ENCODE measurements at regions not wholly inside any gene's neighbourhood (a gene's known extent, or its start where the extent isn't known, plus 50 kb on each side); places are given as distances from the start of the nearest gene placed in this dataset.

DNA sequence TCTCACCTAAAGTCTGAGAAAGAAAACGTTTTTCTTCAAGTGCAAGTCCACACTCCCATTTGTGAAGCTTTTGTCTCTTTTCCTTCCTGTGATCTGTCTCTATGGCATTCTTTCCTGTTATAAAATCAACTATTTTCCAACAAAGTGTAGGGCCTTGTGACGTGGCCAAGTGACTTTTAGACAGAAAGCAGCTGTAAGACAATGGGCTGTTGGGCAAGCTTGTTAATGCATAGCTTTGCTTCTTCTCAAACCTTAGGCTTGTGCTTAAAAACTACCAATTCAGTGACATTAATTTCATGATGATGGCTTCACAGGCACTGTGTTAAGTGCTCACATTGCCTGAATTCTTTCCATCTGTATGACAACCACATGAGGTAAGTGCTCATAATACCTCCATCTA lies 83.5 kb downstream of the VCY1B start:
- no peak for DNase-seq

DNA sequence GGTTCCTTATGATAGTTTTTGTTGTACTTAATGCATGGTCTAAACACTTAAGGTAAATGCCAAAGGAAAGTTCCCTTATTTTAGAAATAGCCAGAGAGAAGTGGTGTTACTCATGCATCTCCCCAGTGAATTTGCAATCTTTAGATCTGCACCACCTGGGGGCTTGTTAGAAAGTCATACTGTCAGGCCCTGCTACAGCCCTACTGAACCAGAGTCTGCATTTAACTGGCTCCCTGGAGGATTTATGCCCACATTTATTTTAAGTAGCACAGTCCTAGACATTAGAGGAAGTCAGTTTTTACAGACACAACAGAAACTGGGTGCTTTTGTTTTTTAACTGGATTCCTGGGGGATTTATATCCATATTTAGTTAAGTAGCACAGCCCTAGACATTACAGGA lies 89.6 kb downstream of the VCY1B start:
- no peak for DNase-seq

DNA sequence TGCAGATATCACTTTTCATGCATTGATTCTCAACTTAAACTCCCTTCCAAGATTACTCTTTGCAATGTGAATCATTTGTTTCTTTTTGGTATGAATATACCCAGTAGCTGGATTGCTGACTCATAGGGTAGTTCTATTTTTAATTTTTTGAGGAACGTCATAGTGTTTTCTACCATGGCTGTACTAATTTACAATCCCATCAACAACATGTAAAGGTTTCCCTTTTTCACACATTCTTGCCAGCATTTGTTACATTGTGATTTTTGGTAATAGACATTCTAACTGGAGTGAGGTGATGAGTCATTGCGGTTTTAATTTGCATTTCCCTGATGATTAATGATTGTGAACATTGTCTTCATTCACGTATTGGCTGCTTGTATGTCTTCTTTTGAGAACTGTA lies 126.7 kb downstream of the VCY1B start:
- DNase-seq, result no peak

DNA sequence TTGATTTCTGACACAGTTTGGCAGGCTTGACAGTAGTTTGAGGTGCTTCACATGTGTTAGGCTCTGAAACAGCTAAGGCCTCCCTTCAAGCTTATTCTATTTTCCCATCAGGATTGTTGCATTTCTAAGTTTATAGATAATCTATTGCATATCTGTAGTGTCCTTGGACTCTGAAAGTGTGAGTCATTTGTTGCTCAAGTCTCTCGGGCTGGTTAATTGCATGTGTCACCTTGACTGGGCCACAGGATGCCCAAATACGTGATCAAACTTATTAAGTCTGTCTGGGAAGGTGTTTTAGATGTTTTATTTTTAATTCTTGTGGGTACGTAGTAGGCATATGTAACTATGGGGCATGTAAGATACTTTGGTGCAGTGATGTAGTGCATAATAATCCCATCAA lies 166.0 kb downstream of the VCY1B start:
- DNase-seq, result no peak

DNA sequence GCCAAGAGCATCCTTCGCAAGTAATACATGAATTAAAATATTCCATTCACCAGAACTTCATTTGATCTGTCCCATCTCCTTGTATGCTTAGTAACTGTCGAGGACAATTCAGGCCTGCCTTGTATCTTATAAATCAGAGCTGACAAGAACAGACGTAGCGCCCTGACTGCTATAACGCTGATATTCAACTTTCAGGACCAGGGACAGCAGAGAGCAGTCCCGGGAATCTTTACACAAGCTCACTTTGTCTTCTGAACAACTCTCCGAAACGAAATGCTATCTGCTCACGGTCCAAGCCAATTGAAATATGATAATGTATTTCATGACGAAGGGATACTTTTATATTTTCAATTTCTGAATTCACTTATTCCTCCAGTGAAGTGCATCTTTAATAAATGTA lies 175.7 kb downstream of the VCY1B start:
- DNase-seq, result no peak

DNA sequence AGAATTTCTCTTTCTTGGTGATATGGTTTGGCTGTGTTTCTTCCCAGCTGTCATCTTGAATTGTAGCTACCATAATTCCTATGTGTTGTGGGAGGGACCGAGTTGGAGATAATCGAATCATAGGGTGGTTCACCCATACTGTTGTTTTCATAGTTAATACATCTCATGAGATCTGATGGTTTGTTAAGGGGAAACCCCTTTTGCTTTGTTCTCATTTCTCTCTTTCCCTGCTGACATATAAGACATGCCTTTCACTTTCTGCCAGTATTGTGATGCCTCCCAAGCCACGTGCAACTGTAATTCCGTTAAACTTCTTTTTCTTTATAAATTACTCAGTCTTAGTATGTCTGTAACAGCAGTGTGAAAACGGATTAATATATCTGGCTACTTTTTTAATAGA lies 179.0 kb downstream of the VCY1B start:
- DNase-seq, result no peak

DNA sequence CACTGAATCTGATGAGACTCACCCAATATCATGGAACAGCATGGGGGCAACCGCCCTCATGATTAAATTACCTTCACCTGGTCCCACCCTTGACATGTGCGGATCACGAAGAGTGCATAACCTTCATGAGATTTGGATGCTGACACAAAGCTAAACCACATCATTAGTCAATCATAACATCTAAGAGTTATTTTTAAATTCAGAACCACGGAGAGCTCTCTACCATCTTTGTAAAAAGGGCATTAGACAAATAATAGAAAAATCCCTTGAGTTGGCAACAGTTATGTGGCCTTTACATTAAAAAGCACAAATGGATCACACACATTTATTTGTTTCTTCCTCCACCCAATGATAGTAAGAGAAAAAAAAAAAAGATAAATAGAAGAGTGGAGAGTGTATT lies 182.2 kb downstream of the VCY1B start:
- no peak for DNase-seq

DNA sequence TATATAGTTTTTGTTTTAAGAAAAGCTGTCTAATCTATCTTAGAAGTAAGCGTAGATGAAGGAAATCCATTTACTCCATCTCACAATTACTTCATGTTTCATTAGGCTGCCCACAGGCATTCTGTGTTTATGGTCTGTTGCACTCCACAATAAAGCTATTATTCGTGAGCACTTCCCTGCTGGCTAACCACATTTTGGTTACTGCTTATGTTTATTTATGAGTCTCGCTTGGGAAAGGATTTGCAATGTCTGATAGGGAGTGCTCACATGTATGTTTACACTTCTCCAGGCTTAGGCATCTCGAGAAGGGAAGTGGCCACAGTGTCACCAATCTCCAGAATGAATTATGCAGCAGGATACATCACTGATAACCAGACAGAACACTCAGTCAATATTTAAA lies 190.9 kb downstream of the VCY1B start:
- DNase-seq, result no peak

DNA sequence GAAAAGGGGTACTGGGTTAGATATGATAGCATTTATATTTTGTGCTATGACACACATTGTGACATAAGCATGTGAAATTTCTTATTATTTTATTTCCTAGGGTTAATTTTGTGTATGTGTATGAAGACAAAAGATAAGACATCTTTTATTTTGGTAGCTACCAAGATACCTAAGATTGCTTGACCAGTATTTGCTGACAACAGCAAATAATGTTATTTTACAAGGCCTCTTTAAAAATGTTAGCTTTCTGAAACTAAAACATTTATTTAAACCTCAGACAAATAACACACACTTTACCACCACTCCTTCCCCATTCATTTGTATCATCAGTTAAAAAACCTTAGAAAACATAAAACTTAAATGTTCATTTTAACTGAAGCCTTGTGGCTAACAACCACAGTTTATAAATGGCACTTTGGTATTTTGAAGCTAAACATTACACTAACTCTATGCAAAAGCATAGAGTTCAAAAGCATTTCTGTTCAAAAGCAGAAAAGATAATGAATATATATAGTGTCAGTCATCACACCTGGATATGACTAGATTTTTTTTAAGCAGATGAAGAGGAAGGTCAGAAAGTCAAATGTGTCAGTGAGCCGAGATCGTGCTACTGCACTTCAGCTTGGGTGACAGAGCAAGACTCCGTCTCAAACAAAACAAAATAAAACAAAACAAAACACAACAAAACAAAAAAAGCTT lies 193.0 kb downstream of the VCY1B start:
- no peak for DNase-seq

DNA sequence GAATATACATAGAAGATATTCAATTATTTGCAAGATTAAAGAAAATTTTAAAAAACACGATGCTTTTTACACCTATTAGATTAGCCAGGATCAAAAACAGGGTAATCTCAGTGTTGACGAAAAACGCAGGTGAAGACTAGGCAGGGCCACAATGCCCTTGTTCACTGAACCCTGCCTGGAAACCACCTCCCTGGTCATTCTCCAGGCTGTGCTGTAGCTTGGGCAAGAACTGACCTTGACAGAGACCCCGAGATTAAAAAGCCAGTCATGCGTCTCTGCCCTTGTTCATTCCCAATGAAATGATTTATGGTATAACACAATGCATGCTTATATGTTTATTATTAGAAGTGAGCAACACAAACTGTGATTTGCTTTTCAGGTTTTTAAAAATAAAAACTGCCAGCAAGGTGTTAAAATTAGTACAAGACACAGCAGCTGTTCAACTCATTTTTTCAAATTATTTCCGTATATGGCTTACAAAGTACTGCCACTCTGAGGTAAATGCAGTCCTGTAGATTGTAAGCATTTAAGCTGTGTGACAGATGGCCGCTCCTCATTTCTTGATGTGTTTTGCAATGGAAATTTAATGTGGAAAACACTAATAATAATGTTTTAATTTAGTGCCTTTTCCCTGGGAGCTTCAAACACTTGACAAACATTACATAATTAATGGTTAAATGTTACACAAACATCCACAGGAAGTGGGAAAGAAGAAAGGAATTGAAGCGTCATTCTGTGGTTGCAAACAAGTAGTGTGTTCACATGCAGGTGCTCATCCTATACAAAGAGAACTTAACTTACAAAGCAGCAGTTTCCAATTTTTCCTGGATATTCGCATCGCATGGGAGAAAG lies 200.2 kb downstream of the VCY1B start:
- DNase-seq, result no peak

DNA sequence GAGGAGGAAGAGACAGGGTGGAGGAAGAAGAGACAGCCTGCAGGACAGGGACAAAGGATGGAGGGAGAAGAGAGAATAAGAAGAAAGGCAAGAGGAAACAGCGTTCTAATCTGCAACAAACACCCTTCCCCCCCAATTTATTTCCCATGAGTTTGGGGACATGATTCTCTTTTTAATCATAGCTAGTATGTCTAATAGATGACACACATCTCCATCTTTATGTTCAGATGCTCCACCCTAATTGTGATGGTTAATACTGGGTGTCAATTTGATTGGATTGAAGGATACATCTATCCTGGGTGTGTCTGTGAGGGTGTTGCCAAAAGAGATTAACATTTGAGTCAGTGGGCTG lies 200.8 kb downstream of the VCY1B start:
- DNase-seq, result no peak

DNA sequence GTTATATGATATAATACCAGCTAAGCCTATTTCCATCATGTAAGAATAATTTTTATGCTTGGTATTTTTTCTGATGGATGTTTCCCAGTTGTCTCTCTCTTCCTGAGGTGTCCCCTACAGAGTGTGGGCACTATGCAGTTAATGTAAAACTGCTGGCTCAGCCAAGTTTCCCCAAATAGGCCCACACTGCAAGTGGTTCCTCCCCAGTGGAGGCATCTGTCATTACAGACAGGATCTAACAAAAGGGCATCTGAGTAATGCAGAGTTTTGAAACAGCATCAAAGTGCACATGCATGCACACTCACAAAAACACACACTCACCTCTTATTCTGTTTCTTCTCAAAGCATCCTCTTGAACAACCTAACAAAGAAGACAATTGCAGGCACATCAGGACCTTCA lies 221.0 kb downstream of the VCY1B start:
- DNase-seq, result no peak

DNA sequence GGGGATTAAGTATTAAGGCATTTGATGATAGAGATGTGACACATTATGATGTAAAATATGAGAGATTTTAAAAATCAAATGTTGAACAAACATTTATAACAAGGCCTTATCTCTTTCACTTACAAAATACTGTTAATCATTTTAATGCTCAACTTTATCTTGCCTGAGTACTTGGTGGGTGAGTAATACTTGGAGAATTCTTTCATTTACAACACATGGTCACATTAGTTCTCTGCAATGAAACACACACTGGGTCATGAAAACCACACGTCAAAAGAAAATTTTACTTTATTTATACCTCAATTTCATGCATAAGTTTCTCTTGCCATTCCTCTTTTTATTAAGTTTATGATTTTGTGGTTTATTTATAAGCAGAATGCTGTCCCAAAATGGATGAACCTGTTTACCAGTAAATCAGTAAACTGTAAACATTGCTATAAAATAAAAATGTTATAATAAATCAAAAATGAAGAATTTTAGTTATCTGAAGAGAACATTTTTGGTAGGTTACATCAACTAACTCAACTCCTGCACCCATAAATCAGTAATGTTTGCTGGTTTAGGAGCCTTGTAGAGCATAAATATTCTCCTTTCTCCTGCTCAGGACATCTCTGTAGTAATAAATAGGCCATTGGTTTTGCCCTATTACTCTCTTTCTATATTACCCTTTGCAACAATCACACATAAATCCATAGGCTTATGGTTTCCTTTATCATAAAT lies 233.5 kb upstream of the NLGN4Y start:
- no peak for DNase-seq

DNA sequence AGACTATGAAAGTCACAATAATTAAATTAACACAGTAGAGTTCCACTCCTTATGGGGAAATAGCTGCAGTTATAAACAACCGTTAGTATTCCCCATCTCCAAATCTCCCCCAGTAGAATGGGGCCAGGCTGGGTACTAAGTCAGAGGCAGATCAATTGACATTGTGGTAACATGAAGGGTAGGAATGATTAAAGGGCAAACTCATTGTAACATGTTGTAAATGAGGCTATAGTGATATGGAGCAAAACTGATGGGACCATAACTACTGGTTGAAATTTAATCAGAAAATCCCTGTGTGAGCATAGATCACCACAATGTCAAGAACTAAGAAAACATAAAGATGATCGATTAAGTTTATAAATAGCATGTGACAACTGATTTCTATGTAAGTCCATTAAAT lies 231.9 kb upstream of the NLGN4Y start:
- no peak for DNase-seq

DNA sequence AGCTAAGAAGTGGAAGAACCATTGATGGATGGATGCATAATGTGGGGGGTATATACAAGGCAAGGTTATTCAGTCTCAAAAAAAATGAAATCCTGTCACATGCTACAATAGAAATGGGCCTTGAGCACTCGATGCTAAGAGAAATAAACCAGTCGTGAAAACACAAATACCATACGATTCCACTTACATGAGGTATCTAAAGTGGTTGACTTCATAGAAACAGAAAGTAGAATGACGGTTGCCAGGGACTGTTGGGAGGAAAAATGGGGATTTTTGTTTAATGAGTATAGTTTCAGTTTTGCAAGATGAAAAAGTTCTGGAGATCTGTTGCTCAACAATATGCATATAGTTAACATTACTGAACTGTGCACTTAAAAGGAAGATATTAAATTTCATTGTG lies 223.6 kb upstream of the NLGN4Y start:
- DNase-seq, result no peak

DNA sequence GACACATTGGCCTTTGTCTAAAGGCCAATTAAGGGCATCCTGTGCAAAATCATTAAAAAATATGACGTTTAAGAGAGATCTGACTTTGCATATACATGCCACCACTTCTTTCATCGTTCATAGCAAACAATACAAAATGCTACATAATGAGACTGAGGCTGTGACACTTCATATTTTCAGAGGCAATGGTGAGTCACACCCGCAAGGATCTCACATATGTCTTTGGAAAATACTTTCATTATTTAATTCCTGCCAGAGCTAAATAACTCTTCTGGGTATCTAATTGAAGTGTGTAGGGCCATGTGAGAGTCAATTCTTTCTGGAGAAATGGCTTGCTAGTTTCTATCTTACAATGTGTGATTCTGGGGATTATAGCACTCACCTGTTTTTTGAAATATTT lies 222.8 kb upstream of the NLGN4Y start:
- peak in 1 of 2 donors; percentile 19 for DNase-seq

DNA sequence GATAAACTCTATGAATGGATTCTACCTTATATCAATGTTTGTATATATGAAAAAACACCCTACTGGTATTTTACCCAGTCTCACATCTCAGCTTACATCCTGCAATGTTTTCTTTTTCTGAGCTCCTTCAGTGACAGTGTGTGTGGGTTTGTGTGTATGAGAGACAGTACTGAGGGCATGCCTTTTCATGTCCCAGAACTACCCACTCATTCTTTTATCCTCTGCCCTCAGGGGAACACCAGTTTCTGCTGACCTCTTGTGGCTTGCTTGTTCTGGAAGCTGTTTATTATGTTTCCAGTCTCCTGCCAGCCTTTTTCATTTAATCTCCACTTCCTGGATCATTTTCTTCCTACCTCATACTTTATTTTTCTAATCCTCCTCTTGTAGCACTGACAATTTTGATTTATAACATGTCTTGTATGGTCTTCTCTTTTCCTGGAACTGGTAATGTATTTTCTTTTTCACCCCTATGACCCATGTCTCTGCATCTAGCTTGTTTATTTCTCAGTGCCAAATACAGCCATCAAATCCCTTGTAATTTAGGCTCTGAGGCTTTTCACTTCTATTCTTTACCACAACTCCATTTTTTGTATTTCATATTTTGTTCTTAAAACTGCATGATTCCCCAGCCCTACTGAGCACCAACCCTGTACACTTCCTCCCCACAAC lies 195.5 kb upstream of the NLGN4Y start:
- DNase-seq, result no peak

DNA sequence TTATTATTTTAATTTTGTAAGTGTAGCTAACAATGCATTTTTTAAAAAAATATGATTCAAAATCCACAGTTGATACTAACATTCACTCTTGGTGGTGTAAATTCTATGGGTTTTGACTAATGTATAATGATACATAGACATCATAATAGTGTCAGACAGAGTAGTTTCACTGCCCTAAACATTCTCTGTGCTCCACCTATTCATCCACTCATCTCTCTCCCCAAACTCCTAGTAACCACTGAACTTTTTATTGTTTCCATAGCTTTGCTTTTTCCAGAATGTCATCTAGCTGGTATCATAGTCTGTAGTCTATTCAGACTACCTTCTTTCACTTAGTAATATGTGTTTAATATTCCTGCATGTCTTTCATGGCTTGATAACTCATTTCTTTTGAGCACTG lies 194.0 kb upstream of the NLGN4Y start:
- DNase-seq, result no peak

DNA sequence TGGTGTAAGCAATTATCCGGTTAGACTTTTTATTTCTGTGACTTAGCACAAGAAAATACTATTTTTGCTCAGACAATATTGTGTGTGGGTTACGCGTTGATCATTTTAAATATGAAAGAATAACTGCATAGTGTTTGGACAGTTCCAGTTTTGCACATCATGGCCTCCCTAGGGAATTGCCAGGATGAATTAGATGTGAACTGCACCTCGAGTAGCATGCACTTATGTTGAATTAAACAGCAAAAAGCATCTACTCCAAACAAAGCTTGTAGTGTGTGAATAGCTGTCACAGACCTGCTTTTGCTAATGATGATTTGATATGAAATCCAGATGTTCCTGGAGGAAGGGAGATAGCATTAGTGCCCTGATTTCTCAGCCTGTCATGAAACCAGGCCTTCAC lies 184.8 kb upstream of the NLGN4Y start:
- no peak for DNase-seq

DNA sequence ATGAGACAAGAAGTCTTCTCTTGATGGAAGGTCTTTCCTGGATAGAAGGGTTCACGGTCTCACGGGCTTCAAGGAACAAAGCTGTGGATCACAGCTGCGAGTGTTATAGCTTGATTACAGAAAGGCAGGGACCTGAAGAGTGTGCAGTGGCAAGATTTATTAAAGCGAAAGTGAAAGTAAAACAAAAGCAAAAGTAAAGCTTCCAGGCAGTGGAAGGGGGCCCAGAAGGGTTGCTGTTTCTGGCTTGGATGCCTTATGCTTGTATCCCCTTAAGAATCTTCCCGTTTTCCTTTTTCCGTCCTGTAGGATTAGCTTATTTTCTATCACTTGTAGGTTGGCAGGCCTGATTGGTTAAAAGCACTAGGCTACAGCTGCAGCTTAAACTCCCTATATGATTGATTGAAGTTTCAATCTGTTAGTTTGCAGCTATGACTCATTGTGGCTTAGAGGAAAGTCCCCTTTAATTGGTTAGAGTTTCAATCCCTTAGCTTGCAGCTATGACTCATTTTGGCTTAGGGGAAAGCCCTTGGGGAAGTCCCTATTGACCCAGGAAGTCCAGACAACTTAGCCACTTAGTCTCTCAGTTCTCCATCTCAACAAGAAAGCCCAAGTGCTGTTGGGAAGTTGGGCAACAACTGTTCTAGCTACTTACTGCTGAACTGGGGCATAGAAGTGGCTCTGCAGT lies 183.7 kb upstream of the NLGN4Y start:
- peak; percentile 14 to 45 for DNase-seq

DNA sequence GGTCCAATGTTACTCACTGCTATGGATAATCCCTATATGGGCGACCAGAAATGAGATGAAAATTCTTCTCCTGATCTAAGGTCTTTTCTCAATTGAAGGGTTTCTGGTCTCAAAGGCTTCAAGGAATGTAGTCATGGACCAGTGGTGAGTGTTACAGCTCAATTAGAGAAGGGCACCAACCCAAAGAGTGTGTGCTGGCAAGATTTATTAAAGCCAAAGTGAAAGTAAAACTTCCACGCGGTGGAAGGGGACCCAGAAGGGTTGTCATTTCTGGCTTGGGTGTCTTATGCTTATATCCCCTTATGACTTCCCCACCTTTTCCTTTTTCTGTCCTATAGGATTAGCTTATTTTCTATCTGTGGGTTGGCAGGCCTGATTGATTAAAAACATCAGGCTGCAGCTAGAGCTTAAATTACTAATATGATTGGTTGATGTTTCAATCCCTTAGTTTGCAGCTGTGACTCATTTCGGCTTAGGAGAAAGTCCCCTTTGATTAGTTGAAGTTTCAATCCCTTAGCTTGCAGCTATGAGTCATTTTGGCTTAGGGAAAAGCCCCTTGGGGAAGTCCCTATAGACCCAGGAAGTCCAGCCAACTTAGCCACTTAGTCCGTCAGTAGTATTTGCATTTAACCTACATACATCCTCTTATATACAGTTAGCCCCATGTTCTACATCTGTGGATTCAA lies 179.5 kb upstream of the NLGN4Y start:
- peak in 1 of 2 donors; percentile 33 for DNase-seq

DNA sequence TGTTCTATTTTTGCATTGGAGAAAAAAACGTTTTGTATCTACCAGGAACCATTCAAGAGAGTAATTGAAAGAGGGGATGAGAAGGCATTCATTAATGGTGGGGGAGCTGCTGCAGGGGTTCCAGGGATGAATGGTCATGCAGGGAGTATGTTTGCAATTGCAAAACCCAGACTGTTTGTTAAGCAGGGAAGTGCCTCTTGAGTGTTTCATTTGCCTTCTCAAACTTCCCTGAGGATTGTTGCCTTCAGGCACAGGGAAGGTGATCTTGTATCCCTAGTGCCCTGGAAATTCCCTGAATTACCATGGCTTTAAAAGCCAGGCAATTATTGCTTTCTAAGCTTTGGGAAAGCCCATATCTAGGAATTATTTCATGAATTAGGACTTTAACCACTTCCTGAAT lies 172.7 kb upstream of the NLGN4Y start:
- no peak for DNase-seq

Measured in stimulated activated CD4-positive, alpha-beta T cell treated with anti-CD3 and anti-CD28 coated beads, Interleukin-2, amount 100 ng/mL, for 24 hours (primary cell).